Right lobe of liver (tissue), 4 donors: ENCODE measurements at regions not wholly inside any gene's neighbourhood (a gene's known extent, or its start where the extent isn't known, plus 50 kb on each side); places are given as distances from the start of the nearest gene placed in this dataset.

ENCODE experiments used
- POLR2A ChIP-seq: fragments of 450-650 bp; IDR thresholded peaks from one replicate; pipeline ENCODE4 v1.6.1; 2017; ENCODE audit warnings: antibody characterized with exemption, mild to moderate bottlenecking
- TF ChIP-seq, protein P1 (sequence below), 4 donors: fragments of 200-600 bp in 3 of 4; fragments of 450-650 bp in 1 of 4; IDR thresholded peaks; one replicate each; pipeline versions ENCODE4 v1.5.1 to v1.8.0; 2016 to 2022; ENCODE audit warnings: antibody characterized with exemption in 4 of 4, mild to moderate bottlenecking in 2 of 4
- donor health status: DM: no; HTN: no; CAD: no.
- donor health status: DM: no; HTN: no; CAD: no.
- donor health status: DM: no; HTN: yes; CAD: no.

DNA sequence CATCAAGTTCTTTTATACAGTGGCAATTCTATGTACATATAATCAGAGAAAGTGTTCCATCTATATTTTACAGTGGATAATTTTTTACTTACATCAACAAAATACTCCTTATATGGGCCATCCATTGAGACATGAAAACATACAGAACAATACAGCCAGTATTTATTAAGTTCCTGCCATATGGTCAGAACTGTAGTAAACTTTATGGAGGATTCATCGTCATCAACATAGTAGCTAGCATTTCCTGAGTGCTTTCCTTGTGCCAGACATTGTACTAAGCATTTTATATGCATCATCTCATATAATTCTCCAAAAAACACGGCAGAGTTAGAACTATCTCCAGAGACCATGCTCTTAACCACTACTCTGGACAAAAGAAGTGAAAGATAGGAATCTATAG, 170.1 kb downstream of the CEP135 start:
- TF ChIP-seq, protein P1, sequence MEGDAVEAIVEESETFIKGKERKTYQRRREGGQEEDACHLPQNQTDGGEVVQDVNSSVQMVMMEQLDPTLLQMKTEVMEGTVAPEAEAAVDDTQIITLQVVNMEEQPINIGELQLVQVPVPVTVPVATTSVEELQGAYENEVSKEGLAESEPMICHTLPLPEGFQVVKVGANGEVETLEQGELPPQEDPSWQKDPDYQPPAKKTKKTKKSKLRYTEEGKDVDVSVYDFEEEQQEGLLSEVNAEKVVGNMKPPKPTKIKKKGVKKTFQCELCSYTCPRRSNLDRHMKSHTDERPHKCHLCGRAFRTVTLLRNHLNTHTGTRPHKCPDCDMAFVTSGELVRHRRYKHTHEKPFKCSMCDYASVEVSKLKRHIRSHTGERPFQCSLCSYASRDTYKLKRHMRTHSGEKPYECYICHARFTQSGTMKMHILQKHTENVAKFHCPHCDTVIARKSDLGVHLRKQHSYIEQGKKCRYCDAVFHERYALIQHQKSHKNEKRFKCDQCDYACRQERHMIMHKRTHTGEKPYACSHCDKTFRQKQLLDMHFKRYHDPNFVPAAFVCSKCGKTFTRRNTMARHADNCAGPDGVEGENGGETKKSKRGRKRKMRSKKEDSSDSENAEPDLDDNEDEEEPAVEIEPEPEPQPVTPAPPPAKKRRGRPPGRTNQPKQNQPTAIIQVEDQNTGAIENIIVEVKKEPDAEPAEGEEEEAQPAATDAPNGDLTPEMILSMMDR (IDR thresholded peaks at IDR 0.05), result no peak
- no peak for TF ChIP-seq POLR2A
